ENCODE measurements at regions not wholly inside any gene's neighbourhood (a gene's known extent, or its start where the extent isn't known, plus 50 kb on each side); places are given as distances from the start of the nearest gene placed in this dataset.
A peak's percentile ranks its signal among the peaks of the same experiment; 100 is the strongest.
"Not testable (repeated sequence)": the region's sequence is repeated elsewhere in the genome, so short reads cannot be mapped to it uniquely, and the experiment has no call there.

GRCh38 chr9:109629615-109630014 lies 131.5 kb upstream of the PTPN3 start:
- intact Hi-C loops (cut with DNase I, micrococcal nuclease) = no loop called here
- ChIA-PET CTCF (no interaction called here), POLR2A (no interaction called here)
- Mint-ChIP-seq H3K27me3 (peaks cover 9% of the 10 kb centered on the region), H3K9me3 (ENCODE audit: low read depth) (no peaks in the 10 kb centered on the region), H3K36me3 (ENCODE audit: low read depth) (no peaks in the 10 kb centered on the region), H3K27ac (no peak overlapping the region), H3K4me1 (no peaks in the 10 kb centered on the region), H3K4me3 (no peak overlapping the region)
- DNase-seq (no peak), ATAC-seq (no peak)

DNA sequence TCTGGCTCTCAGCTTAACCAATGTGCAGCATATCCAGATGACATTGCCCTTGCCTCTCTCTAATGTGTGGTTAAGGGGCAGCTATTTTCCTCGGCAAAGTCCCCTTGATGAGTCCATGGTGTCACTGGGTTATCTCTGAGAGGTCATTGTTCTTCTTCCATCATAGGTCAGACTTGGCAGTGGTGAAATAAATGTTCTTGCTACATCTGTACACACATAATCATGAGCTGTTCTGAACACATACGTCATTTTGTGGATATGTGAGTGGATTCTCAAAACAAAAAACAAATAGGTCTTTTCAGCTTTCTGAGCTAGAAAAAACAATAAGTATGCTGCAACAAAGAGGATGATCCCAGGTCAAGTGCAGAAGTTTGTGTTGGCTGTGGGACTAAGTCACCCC lies 134.7 kb upstream of the PTPN3 start:
- H3K27me3 Mint-ChIP-seq = peaks cover 20% of the 10 kb centered on the region
- no peaks in the 10 kb centered on the region for H3K36me3 Mint-ChIP-seq (ENCODE audit: low read depth)
- H3K4me3 Mint-ChIP-seq = no peak overlapping the region
- no peaks in the 10 kb centered on the region for H3K4me1 Mint-ChIP-seq
- CTCF ChIA-PET = no interaction called here
- no peak overlapping the region for H3K27ac Mint-ChIP-seq
- POLR2A ChIA-PET = no interaction called here
- intact Hi-C loops (cut with DNase I, micrococcal nuclease) = no loop called here
- no peak for DNase-seq
- ATAC-seq = no peak
- no peaks in the 10 kb centered on the region for H3K9me3 Mint-ChIP-seq (ENCODE audit: low read depth)

- ChIA-PET CTCF (no interaction called here), POLR2A (no interaction called here)
- intact Hi-C loops (cut with DNase I, micrococcal nuclease) = no loop called here
- no peaks in the 10 kb centered on the region for H3K4me1 Mint-ChIP-seq
- no peak overlapping the region for H3K4me3 Mint-ChIP-seq
- H3K27ac Mint-ChIP-seq = no peak overlapping the region
- peaks cover 52% of the 10 kb centered on the region for H3K27me3 Mint-ChIP-seq
- no peaks in the 10 kb centered on the region for H3K36me3 Mint-ChIP-seq (ENCODE audit: low read depth)
- ATAC-seq (no peak), DNase-seq (no peak)
- no peaks in the 10 kb centered on the region for H3K9me3 Mint-ChIP-seq (ENCODE audit: low read depth)
These were observed 140.1 kb upstream of the PALM2AKAP2 start for GRCh38 chr9:109639674-109640579.

GRCh38 chr9:109640580-109641371 lies 139.2 kb upstream of the PALM2AKAP2 start:
- Mint-ChIP-seq H3K9me3 (ENCODE audit: low read depth) (no peaks in the 10 kb centered on the region), H3K4me1 (no peaks in the 10 kb centered on the region), H3K4me3 (no peak overlapping the region), H3K27me3 (peaks cover 51% of the 10 kb centered on the region), H3K27ac (no peak overlapping the region), H3K36me3 (ENCODE audit: low read depth) (no peaks in the 10 kb centered on the region)
- peak; percentile 10 for DNase-seq
- ChIA-PET CTCF (no interaction called here), POLR2A (no interaction called here)
- intact Hi-C loops (cut with DNase I, micrococcal nuclease) = no loop called here
- no peak for ATAC-seq

DNA sequence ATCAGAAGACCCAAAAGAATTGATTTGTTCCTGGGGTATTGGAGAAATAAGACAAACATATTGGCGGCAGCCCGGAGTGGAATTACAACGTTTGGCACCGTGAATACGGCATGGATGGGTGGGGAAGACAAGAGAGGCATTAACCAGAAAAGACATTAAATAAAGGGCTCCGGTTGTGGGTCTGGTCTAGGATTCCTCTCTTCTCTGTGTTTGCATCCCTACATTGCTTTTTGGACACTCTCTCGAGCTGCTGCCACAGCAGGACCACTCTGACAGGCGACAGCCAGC lies 138.7 kb upstream of the PALM2AKAP2 start:
- no peaks in the 10 kb centered on the region for H3K36me3 Mint-ChIP-seq (ENCODE audit: low read depth)
- no peak for DNase-seq
- H3K4me1 Mint-ChIP-seq = no peaks in the 10 kb centered on the region
- H3K9me3 Mint-ChIP-seq (ENCODE audit: low read depth) = no peaks in the 10 kb centered on the region
- no peak overlapping the region for H3K27ac Mint-ChIP-seq
- POLR2A ChIA-PET = no interaction called here
- intact Hi-C loops (cut with DNase I, micrococcal nuclease) = no loop called here
- ATAC-seq = no peak
- H3K4me3 Mint-ChIP-seq = no peak overlapping the region
- H3K27me3 Mint-ChIP-seq = peaks cover 47% of the 10 kb centered on the region
- CTCF ChIA-PET = interaction anchor here (0.6 kb wide), 1 partner anchor 873 kb away, joined by 3 read pairs; no protein-coding TSS in a partner anchor

GRCh38 chr9:109652112-109652511 lies 127.9 kb upstream of the PALM2AKAP2 start:
- Mint-ChIP-seq H3K27me3 (peaks cover 9% of the 10 kb centered on the region), H3K4me3 (no peak overlapping the region), H3K4me1 (no peaks in the 10 kb centered on the region), H3K36me3 (ENCODE audit: low read depth) (no peaks in the 10 kb centered on the region), H3K27ac (no peak overlapping the region), H3K9me3 (ENCODE audit: low read depth) (no peaks in the 10 kb centered on the region)
- ATAC-seq (no peak), DNase-seq (no peak)
- intact Hi-C loops (cut with DNase I, micrococcal nuclease) = no loop called here
- CTCF ChIA-PET = no interaction called here
- POLR2A ChIA-PET = no interaction called here

DNA sequence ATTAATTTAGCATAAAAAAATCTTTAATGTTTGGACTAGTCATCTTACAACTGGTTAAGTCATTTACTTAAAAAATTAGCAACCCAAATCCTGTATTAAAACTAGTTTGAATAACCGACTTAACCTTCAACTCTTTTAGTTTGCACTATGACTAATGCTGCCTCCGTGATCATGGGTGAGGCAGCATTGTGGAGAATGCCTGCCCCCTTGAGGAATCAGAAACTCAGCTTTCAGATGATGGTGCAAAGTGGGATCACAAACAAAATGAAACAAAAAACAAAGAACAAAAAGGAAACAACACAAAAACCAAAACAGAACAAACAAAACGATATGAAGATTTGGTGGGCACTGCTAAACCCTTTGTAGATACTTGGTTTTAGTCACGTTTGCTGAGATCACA lies 127.0 kb upstream of the PALM2AKAP2 start:
- no peak for ATAC-seq
- POLR2A ChIA-PET = no interaction called here
- Mint-ChIP-seq H3K36me3 (ENCODE audit: low read depth) (no peaks in the 10 kb centered on the region), H3K4me1 (no peaks in the 10 kb centered on the region), H3K4me3 (no peak overlapping the region), H3K27me3 (peaks cover 11% of the 10 kb centered on the region), H3K9me3 (ENCODE audit: low read depth) (peaks cover under 1% of the 10 kb centered on the region), H3K27ac (no peak overlapping the region)
- intact Hi-C loops (cut with DNase I, micrococcal nuclease) = no loop called here
- no peak for DNase-seq
- CTCF ChIA-PET = no interaction called here

- ChIA-PET CTCF (no interaction called here), POLR2A (no interaction called here)
- intact Hi-C loops (cut with DNase I, micrococcal nuclease) = no loop called here
- no peaks in the 10 kb centered on the region for H3K36me3 Mint-ChIP-seq (ENCODE audit: low read depth)
- no peak for ATAC-seq
- no peak overlapping the region for H3K4me3 Mint-ChIP-seq
- H3K9me3 Mint-ChIP-seq (ENCODE audit: low read depth) = peaks cover 2% of the 10 kb centered on the region
- H3K27ac Mint-ChIP-seq = no peak overlapping the region
- DNase-seq = no peak
- no peaks in the 10 kb centered on the region for H3K4me1 Mint-ChIP-seq
- H3K27me3 Mint-ChIP-seq = peaks cover 11% of the 10 kb centered on the region
These were observed 126.5 kb upstream of the PALM2AKAP2 start for GRCh38 chr9:109653470-109653869.

GRCh38 chr9:109663978-109664377 lies 116.0 kb upstream of the PALM2AKAP2 start:
- ATAC-seq; intact Hi-C loops (cut with DNase I, micrococcal nuclease); H3K27me3 Mint-ChIP-seq; H3K36me3 Mint-ChIP-seq (ENCODE audit: low read depth); H3K4me3 Mint-ChIP-seq; CTCF ChIA-PET; H3K4me1 Mint-ChIP-seq; DNase-seq; H3K27ac Mint-ChIP-seq; POLR2A ChIA-PET: not testable (repeated sequence)
- peaks cover 15% of the 10 kb centered on the region for H3K9me3 Mint-ChIP-seq (ENCODE audit: low read depth)

DNA sequence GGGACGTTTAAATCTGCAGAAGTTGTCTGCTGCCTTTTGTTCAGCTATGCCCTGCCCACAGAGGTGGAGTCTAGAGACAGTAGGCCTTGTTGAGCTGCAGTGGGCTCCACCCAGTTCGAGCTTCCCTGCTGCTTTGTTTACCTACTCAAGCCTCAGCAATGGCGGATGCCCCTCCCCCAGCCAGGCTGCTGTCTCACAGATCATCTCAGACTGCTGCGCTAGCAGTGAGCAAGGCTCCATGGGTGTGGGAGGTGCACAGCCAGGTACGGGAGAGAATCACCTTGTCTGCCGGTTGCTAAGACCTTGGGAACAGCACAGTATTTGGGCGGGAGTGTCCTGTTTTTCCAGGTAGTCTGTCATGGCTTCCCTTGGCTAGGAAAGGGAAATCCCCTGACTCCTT lies 114.3 kb upstream of the PALM2AKAP2 start:
- ATAC-seq; H3K27me3 Mint-ChIP-seq; intact Hi-C loops (cut with DNase I, micrococcal nuclease); POLR2A ChIA-PET; H3K36me3 Mint-ChIP-seq (ENCODE audit: low read depth); H3K4me3 Mint-ChIP-seq; H3K27ac Mint-ChIP-seq; H3K4me1 Mint-ChIP-seq; DNase-seq; CTCF ChIA-PET: not testable (repeated sequence)
- H3K9me3 Mint-ChIP-seq (ENCODE audit: low read depth) = peaks cover 15% of the 10 kb centered on the region

DNA sequence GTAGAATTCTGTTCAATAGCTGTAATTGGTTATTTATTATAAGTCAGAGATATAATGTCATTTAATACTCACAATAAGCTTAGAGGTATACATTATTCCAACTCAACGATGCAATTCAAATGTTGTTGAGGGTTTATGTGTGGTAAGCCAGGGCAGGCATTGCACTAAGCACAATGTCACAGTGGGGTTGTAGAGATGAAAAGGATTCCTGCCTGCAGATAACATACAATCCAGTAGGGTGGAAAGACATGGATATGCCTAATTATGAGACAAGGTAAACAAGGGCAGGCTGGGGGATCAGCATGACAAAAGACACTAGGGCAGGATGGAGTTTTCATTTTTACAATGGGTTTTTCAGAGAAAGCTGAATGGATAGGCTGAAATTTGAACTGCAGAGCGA lies 98.7 kb upstream of the PALM2AKAP2 start:
- no peak overlapping the region for H3K4me3 Mint-ChIP-seq
- CTCF ChIA-PET = no interaction called here
- no peaks in the 10 kb centered on the region for H3K9me3 Mint-ChIP-seq (ENCODE audit: low read depth)
- POLR2A ChIA-PET = no interaction called here
- intact Hi-C loops (cut with DNase I, micrococcal nuclease) = no loop called here
- no peak for DNase-seq
- H3K27ac Mint-ChIP-seq = no peak overlapping the region
- peaks cover 5% of the 10 kb centered on the region for H3K27me3 Mint-ChIP-seq
- H3K4me1 Mint-ChIP-seq = no peaks in the 10 kb centered on the region
- no peaks in the 10 kb centered on the region for H3K36me3 Mint-ChIP-seq (ENCODE audit: low read depth)
- no peak for ATAC-seq

DNA sequence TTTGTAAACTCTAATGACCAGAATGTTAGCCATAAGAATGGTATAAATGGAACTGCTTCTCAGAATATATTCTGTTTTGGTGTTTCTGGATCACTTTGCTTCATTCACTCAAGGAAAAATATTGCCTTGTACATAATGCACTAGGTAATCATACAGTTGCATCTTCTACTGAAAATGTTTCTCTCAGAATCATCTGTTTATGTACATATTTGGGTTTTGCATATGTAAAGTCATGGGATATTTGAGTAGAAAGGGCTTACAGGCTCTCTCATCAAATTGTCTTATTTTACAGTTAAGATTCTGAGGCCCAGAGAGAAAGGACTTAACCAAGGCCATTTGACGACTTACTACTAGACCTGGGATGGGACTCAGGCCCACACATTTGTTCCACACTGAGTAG lies 97.8 kb upstream of the PALM2AKAP2 start:
- H3K4me3 Mint-ChIP-seq = no peak overlapping the region
- H3K27ac Mint-ChIP-seq = no peak overlapping the region
- no peak for DNase-seq
- intact Hi-C loops (cut with DNase I, micrococcal nuclease) = no loop called here
- ATAC-seq = no peak
- POLR2A ChIA-PET = no interaction called here
- no peaks in the 10 kb centered on the region for H3K36me3 Mint-ChIP-seq (ENCODE audit: low read depth)
- no peaks in the 10 kb centered on the region for H3K4me1 Mint-ChIP-seq
- CTCF ChIA-PET = no interaction called here
- no peaks in the 10 kb centered on the region for H3K9me3 Mint-ChIP-seq (ENCODE audit: low read depth)
- no peaks in the 10 kb centered on the region for H3K27me3 Mint-ChIP-seq

All from activated CD4-positive, alpha-beta T cell treated with anti-CD3 and anti-CD28 coated beads for 36 hours (primary cell).